ENCODE measurements at regions not wholly inside any gene's neighbourhood (a gene's known extent, or its start where the extent isn't known, plus 50 kb on each side); places are given as distances from the start of the nearest gene placed in this dataset.

DNA sequence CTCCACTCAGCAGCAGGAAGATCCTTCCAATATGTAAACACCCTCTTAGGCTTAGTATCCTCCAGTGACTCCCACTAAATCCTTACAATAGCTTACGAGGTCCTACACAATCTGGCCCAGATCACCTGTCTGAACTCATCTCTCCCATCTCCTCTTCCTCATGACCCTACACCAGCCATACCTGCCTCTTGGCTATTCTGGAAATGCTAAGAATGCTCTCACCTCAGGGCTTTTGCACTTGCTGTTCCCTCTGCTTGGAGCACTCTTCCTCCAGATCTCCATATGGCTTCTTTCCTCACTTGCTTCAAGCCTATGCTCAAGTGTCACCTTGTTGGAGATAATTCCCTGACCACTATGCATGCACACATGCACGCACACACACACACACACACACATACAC lies 50.8 kb upstream of the FRMD4A start:
- no peak for FAIRE-seq
- H3K27ac ChIP-seq = no peak overlapping the region
- no peak overlapping the region for H3K4me3 ChIP-seq
- no peak for ATAC-seq
- ChIA-PET POLR2A (no interaction called here), CTCF (interaction anchor here (1.0 kb wide), 1 partner anchor 98 kb away, joined by 3 read pairs; no protein-coding TSS in a partner anchor)
- no peak overlapping the region for H3K4me2 ChIP-seq
- no peaks in the 10 kb centered on the region; the same call in 2 of the 3 replicates for H3K4me1 ChIP-seq
- no peak for DNase-seq (ENCODE audit: low read depth in 1 of 2, low spot score in 1 of 2)
- 19% methylated on average over 2 of the region's 2 CpGs for WGBS (ENCODE audit: missing lambda C conversion rate)
- TF ChIP-seq JUNB (IDR thresholded peaks at IDR 0.05) = no peak
- no peaks in the 10 kb centered on the region for H3K9me3 ChIP-seq

- no peak for FAIRE-seq
- POLR2A ChIA-PET = no interaction called here
- CTCF ChIA-PET = interaction anchor here (1.0 kb wide), 1 partner anchor 99 kb away, joined by 3 read pairs; no protein-coding TSS in a partner anchor
Measured at GRCh38 chr10:14380746-14381145, 50.0 kb upstream of the FRMD4A start.

More at GRCh38 chr10:14380746-14381145, 50.0 kb upstream of the FRMD4A start:
- no peak for ATAC-seq
- Histone ChIP-seq H3K27ac (no peak overlapping the region), H3K4me2 (no peak overlapping the region), H3K4me1 (no peaks in the 10 kb centered on the region; the same call in 2 of the 3 replicates), H3K9me3 (no peaks in the 10 kb centered on the region), H3K4me3 (no peak overlapping the region)
- TF ChIP-seq JUN (IDR thresholded peaks at IDR 0.05) (no peak), SREBF2 (IDR thresholded peaks at IDR 0.05) (no peak), FOXS1 (CRISPR knock-in tag; IDR thresholded peaks at IDR 0.05) (no peak), MYC (IDR thresholded peaks at IDR 0.05; ENCODE audit: borderline replicate concordance, low read length) (no peak), TFCP2L1 (CRISPR knock-in tag; IDR thresholded peaks at IDR 0.05) (no peak), EHMT2 (IDR thresholded peaks at IDR 0.05; ENCODE audit: low read depth) (no peak), PHF8 (IDR thresholded peaks at IDR 0.05; ENCODE audit: borderline replicate concordance, low read depth) (no peak), TP53 (CRISPR knock-in tag; IDR thresholded peaks at IDR 0.05) (no peak)
- TF ChIP-seq, protein P1, sequence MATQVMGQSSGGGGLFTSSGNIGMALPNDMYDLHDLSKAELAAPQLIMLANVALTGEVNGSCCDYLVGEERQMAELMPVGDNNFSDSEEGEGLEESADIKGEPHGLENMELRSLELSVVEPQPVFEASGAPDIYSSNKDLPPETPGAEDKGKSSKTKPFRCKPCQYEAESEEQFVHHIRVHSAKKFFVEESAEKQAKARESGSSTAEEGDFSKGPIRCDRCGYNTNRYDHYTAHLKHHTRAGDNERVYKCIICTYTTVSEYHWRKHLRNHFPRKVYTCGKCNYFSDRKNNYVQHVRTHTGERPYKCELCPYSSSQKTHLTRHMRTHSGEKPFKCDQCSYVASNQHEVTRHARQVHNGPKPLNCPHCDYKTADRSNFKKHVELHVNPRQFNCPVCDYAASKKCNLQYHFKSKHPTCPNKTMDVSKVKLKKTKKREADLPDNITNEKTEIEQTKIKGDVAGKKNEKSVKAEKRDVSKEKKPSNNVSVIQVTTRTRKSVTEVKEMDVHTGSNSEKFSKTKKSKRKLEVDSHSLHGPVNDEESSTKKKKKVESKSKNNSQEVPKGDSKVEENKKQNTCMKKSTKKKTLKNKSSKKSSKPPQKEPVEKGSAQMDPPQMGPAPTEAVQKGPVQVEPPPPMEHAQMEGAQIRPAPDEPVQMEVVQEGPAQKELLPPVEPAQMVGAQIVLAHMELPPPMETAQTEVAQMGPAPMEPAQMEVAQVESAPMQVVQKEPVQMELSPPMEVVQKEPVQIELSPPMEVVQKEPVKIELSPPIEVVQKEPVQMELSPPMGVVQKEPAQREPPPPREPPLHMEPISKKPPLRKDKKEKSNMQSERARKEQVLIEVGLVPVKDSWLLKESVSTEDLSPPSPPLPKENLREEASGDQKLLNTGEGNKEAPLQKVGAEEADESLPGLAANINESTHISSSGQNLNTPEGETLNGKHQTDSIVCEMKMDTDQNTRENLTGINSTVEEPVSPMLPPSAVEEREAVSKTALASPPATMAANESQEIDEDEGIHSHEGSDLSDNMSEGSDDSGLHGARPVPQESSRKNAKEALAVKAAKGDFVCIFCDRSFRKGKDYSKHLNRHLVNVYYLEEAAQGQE (IDR thresholded peaks at IDR 0.05) = no peak
- TF ChIP-seq, protein P2, sequence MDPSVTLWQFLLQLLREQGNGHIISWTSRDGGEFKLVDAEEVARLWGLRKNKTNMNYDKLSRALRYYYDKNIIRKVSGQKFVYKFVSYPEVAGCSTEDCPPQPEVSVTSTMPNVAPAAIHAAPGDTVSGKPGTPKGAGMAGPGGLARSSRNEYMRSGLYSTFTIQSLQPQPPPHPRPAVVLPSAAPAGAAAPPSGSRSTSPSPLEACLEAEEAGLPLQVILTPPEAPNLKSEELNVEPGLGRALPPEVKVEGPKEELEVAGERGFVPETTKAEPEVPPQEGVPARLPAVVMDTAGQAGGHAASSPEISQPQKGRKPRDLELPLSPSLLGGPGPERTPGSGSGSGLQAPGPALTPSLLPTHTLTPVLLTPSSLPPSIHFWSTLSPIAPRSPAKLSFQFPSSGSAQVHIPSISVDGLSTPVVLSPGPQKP (IDR thresholded peaks at IDR 0.05; ENCODE audit: low read depth, low read length) = no peak
- no peak for DNase-seq (ENCODE audit: low read depth in 1 of 2, low spot score in 1 of 2)
- 3% methylated on average over 1 of the region's 1 CpG for WGBS (ENCODE audit: missing lambda C conversion rate)

Small RNA genes lying in the stretch of these regions (small RNA-seq; reads per million reads assigned to genes)
- gene MIR1265 (0 reads per million in 6 experiments), gene MIR4293 (0 reads per million in 6 experiments)
